Mammary epithelial cell (primary cell): ENCODE measurements at regions not wholly inside any gene's neighbourhood (a gene's known extent, or its start where the extent isn't known, plus 50 kb on each side); places are given as distances from the start of the nearest gene placed in this dataset.

Experiments
- CTCF ChIP-seq, 2 donors: IDR thresholded peaks in 1 of 2; conservative IDR thresholded peaks in 1 of 2; 2 replicates each; pipeline ENCODE4 v1.5.1; 2011 to 2012; ENCODE audit warnings: inconsistent platforms in 2 of 2, low read length in 2 of 2, mild to moderate bottlenecking in 2 of 2, control low read depth in 1 of 2, low read depth in 1 of 2; ENCODE audit not compliant: insufficient read depth in 1 of 2; ENCODE audit errors: extremely low read depth in 1 of 2
- EZH2 ChIP-seq: IDR thresholded peaks from 2 replicates; pipeline ENCODE4 v1.6.1; 2012; ENCODE audit warnings: low read length, inconsistent platforms, borderline replicate concordance

DNA sequence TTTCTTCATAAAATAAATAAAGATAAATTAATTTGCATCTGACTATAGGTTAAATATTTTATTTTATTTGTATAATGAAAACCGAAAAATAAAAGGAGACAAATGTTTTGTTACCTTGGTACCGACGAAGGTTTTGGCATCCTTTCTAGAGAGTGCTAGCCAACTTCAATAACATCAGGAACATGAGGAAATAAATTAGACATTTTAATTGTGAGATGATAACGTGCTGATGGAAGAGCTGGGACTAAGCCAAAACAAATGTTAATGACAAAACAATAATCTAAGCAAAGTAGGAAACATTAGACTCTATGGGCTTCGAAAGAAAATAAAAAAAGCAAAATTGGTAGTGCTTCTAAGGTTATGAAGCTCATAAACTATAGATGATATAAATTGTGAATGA, 201.0 kb downstream of the IRX2 start:
- no peak for TF ChIP-seq CTCF (conservative IDR thresholded peaks at IDR 0.05 in 1 of 2, IDR thresholded peaks at IDR 0.05 in 1 of 2; ENCODE audit: extremely low read depth in 1 of 2, insufficient read depth in 1 of 2, low read depth in 1 of 2, low read length in 2 of 2)
- no peak for TF ChIP-seq EZH2
